WTC11 (cell line): ENCODE measurements at regions not wholly inside any gene's neighbourhood (a gene's known extent, or its start where the extent isn't known, plus 50 kb on each side); places are given as distances from the start of the nearest gene placed in this dataset.

ENCODE experiments used
- ATAC-seq: fragments of 200-7000 bp; cut with Tn5 transposase; 2 replicates; pipeline ENCODE4 v1.10.0; 2021; ENCODE audit warnings: mild to moderate bottlenecking, moderate library complexity
- CTCF ChIA-PET: fragments of 300-600 bp; sonication (Branson Sonifier 250); formaldehyde crosslinking; loops from one replicate; lab custom pipeline; 2021; ENCODE audit warnings: antibody characterized with exemption; lab: Charles Lee
- POLR2A ChIA-PET: fragments of 350-600 bp; sonication (Branson Sonifier 250); formaldehyde crosslinking; loops from one replicate; lab custom pipeline; 2021; ENCODE audit warnings: antibody characterized with exemption; lab: Charles Lee
- DNase-seq: peaks from one replicate; pipeline ENCODE4 v3.0.0; 2021; ENCODE audit warnings: low spot score
- H3K27ac Mint-ChIP-seq: 2 replicates; pipeline ENCODE4 v1.8.0; 2021; ENCODE audit warnings: mixed read lengths
- H3K27me3 Mint-ChIP-seq: 2 replicates; pipeline ENCODE4 v1.8.0; 2021; ENCODE audit warnings: low read depth, mild to moderate bottlenecking, moderate library complexity, mixed read lengths
- H3K36me3 Mint-ChIP-seq: 2 replicates; pipeline ENCODE4 v1.8.0; 2021; ENCODE audit warnings: mixed read lengths
- H3K4me1 Mint-ChIP-seq: 2 replicates; pipeline ENCODE4 v1.8.0; 2022; ENCODE audit warnings: mixed read lengths
- H3K4me3 Mint-ChIP-seq: 2 replicates; pipeline ENCODE4 v1.8.0; 2021; ENCODE audit warnings: mild to moderate bottlenecking, moderate library complexity, mixed read lengths
- H3K9me3 Mint-ChIP-seq: 2 replicates; pipeline ENCODE4 v1.8.0; 2021; ENCODE audit warnings: mixed read lengths
- ARID4B ChIP-seq: sonication (generic); formaldehyde crosslinking; IDR thresholded peaks from 2 replicates; pipeline ENCODE4 v1.8.0; 2023; ENCODE audit warnings: missing genetic modification reagents, mild to moderate bottlenecking, borderline replicate concordance
- ATF2 ChIP-seq: sonication (generic); formaldehyde crosslinking; IDR thresholded peaks from 2 replicates; pipeline ENCODE4 v1.8.1; 2022; ENCODE audit warnings: low read depth, missing genetic modification reagents, borderline replicate concordance
- CBFB ChIP-seq: sonication (generic); formaldehyde crosslinking; IDR thresholded peaks from 2 replicates; pipeline ENCODE4 v1.8.1; 2022; ENCODE audit warnings: mild to moderate bottlenecking, low read depth, missing genetic modification reagents
- E2F4 ChIP-seq: sonication (generic); formaldehyde crosslinking; IDR thresholded peaks from 2 replicates; pipeline ENCODE4 v1.8.1; 2022; ENCODE audit warnings: low read depth, mild to moderate bottlenecking, moderate library complexity, missing genetic modification reagents, borderline replicate concordance
- ELF4 ChIP-seq: sonication (generic); formaldehyde crosslinking; IDR thresholded peaks from 2 replicates; pipeline ENCODE4 v1.8.1; 2022; ENCODE audit warnings: low read depth, mild to moderate bottlenecking, moderate library complexity, missing genetic modification reagents
- EMX1 ChIP-seq: fragments of 250-450 bp; sonication (Bioruptor Pico); IDR thresholded peaks from 2 replicates; pipeline ENCODE4 v1.8.0; 2021; ENCODE audit warnings: mild to moderate bottlenecking
- ETV6 ChIP-seq: sonication (generic); formaldehyde crosslinking; IDR thresholded peaks from 2 replicates; pipeline ENCODE4 v1.8.1; 2022; ENCODE audit warnings: mild to moderate bottlenecking, missing genetic modification reagents
- HMGXB4 ChIP-seq: sonication (generic); formaldehyde crosslinking; IDR thresholded peaks from 2 replicates; pipeline ENCODE4 v1.8.1; 2023; ENCODE audit warnings: mild to moderate bottlenecking, moderate library complexity, missing genetic modification reagents
- MAX ChIP-seq: sonication (generic); formaldehyde crosslinking; IDR thresholded peaks from 2 replicates; pipeline ENCODE4 v1.8.0; 2022; ENCODE audit warnings: mild to moderate bottlenecking, missing genetic modification reagents
- MLX ChIP-seq: sonication (generic); formaldehyde crosslinking; IDR thresholded peaks from 2 replicates; pipeline ENCODE4 v1.8.1; 2023; ENCODE audit warnings: mild to moderate bottlenecking, missing genetic modification reagents, moderate library complexity
- MYBL2 ChIP-seq: sonication (generic); formaldehyde crosslinking; IDR thresholded peaks from 2 replicates; pipeline ENCODE4 v1.8.1; 2023; ENCODE audit warnings: mild to moderate bottlenecking, moderate library complexity, missing genetic modification reagents
- NFYB ChIP-seq: sonication (generic); formaldehyde crosslinking; conservative IDR thresholded peaks from 2 replicates; pipeline ENCODE4 v1.8.0; 2022; ENCODE audit warnings: low read depth, missing genetic modification reagents
- NR2C2 ChIP-seq: sonication (generic); formaldehyde crosslinking; IDR thresholded peaks from 2 replicates; pipeline ENCODE4 v1.8.0; 2022; ENCODE audit warnings: mild to moderate bottlenecking, missing genetic modification reagents
- PRRX2 ChIP-seq: fragments of 250-450 bp; sonication (Bioruptor Pico); IDR thresholded peaks from 2 replicates; pipeline ENCODE4 v1.8.0; 2021; ENCODE audit warnings: mild to moderate bottlenecking
- TEAD4 ChIP-seq: sonication (generic); formaldehyde crosslinking; IDR thresholded peaks from 2 replicates; pipeline ENCODE4 v1.8.0; 2022; ENCODE audit warnings: mild to moderate bottlenecking, missing genetic modification reagents
- TP53 ChIP-seq: sonication (generic); formaldehyde crosslinking; IDR thresholded peaks from 2 replicates; pipeline ENCODE4 v1.8.1; 2023; ENCODE audit warnings: mild to moderate bottlenecking, missing genetic modification reagents
- USF1 ChIP-seq: sonication (generic); formaldehyde crosslinking; IDR thresholded peaks from 2 replicates; pipeline ENCODE4 v1.8.0; 2022; ENCODE audit warnings: mild to moderate bottlenecking, missing genetic modification reagents
- ZBTB21 ChIP-seq: sonication (generic); formaldehyde crosslinking; IDR thresholded peaks from 2 replicates; pipeline ENCODE4 v1.8.1; 2023; ENCODE audit warnings: mild to moderate bottlenecking, missing genetic modification reagents, borderline replicate concordance
- ZNF281 ChIP-seq: sonication (generic); formaldehyde crosslinking; IDR thresholded peaks from 2 replicates; pipeline ENCODE4 v1.8.0; 2023; ENCODE audit warnings: mild to moderate bottlenecking, missing genetic modification reagents
- ZNF396 ChIP-seq: fragments of 250-450 bp; sonication (Bioruptor Pico); IDR thresholded peaks from 2 replicates; pipeline ENCODE4 v1.8.0; 2021; ENCODE audit warnings: mild to moderate bottlenecking, moderate library complexity, borderline replicate concordance
- ZNF423 ChIP-seq: fragments of 250-450 bp; sonication (Bioruptor Pico); IDR thresholded peaks from 2 replicates; pipeline ENCODE4 v2.1.2; 2022; ENCODE audit warnings: mild to moderate bottlenecking, moderate library complexity
- ZNF671 ChIP-seq: fragments of 250-450 bp; sonication (Bioruptor Pico); IDR thresholded peaks from 2 replicates; pipeline ENCODE4 v1.8.0; 2021; ENCODE audit warnings: mild to moderate bottlenecking

- no peak for TF ChIP-seq ZNF281 (CRISPR knock-in tag)
- TF ChIP-seq NR2C2 = no peak
- no peak for TF ChIP-seq ZNF671
- TF ChIP-seq ZNF396 = no peak
- no peak for TF ChIP-seq ZNF423 (CRISPR knock-in tag)
- no peak for TF ChIP-seq TEAD4 (CRISPR knock-in tag)
- TF ChIP-seq EMX1 (CRISPR knock-in tag) = no peak
- TF ChIP-seq MAX = no peak
- TF ChIP-seq, all 79 proteins: peak for 0
Observed at GRCh38 chr6:105482227-105482844, 79.5 kb upstream of the PREP start (continued).

- no peak overlapping the region for H3K4me3 Mint-ChIP-seq
- ChIA-PET POLR2A (interaction anchor here (0.5 kb wide), 1 partner anchor 586 kb away, joined by 4 read pairs; no protein-coding TSS in a partner anchor), CTCF (no interaction called here)
- peaks cover 8% of the 10 kb centered on the region for H3K36me3 Mint-ChIP-seq
- H3K9me3 Mint-ChIP-seq = peaks cover 18% of the 10 kb centered on the region
- H3K27me3 Mint-ChIP-seq = no peaks in the 10 kb centered on the region
- H3K27ac Mint-ChIP-seq = no peak overlapping the region
- no peak for DNase-seq
- ATAC-seq = no peak
- H3K4me1 Mint-ChIP-seq = peaks cover 12% of the 10 kb centered on the region
- TF ChIP-seq PRRX2 (no peak), TP53 (CRISPR knock-in tag) (no peak), HMGXB4 (CRISPR knock-in tag) (no peak), E2F4 (CRISPR knock-in tag) (no peak), ELF4 (no peak), NFYB (no peak), ZNF396 (no peak), CBFB (no peak), ZBTB21 (CRISPR knock-in tag) (no peak), MLX (CRISPR knock-in tag) (no peak), MYBL2 (CRISPR knock-in tag) (no peak), ETV6 (no peak), ARID4B (CRISPR knock-in tag) (no peak), USF1 (no peak), ATF2 (CRISPR knock-in tag) (no peak)
- TF ChIP-seq, all 79 proteins: peak for 0
Observed at GRCh38 chr6:105476978-105477377, 74.1 kb upstream of the PREP start.
